Muscle layer of duodenum (tissue), 2 donors: ENCODE measurements at regions not wholly inside any gene's neighbourhood (a gene's known extent, or its start where the extent isn't known, plus 50 kb on each side); places are given as distances from the start of the nearest gene placed in this dataset.
"Not testable (repeated sequence)": the region's sequence is repeated elsewhere in the genome, so short reads cannot be mapped to it uniquely, and the experiment has no call there.

Experiments
- H3K27ac ChIP-seq: one replicate; pipeline ENCODE4 v1.7.0; 2013; ENCODE audit warnings: mild to moderate bottlenecking, low read length
- H3K27me3 ChIP-seq: one replicate; pipeline ENCODE4 v1.7.0; 2013; ENCODE audit warnings: low read depth, mild to moderate bottlenecking, control low read depth, low read length
- H3K36me3 ChIP-seq, 2 donors: one replicate each; pipeline ENCODE4 v1.7.0; 2013; ENCODE audit warnings: low read length in 2 of 2, control low read depth in 1 of 2, mild to moderate bottlenecking in 1 of 2; ENCODE audit not compliant: insufficient read depth in 2 of 2, control insufficient read depth in 1 of 2
- H3K4me1 ChIP-seq, 2 donors: one replicate each; pipeline ENCODE4 v1.7.0; 2013; ENCODE audit warnings: low read length in 2 of 2, mild to moderate bottlenecking in 2 of 2, control low read depth in 1 of 2, moderate library complexity in 1 of 2; ENCODE audit not compliant: insufficient read depth in 2 of 2, control insufficient read depth in 1 of 2
- H3K4me3 ChIP-seq, 2 donors: one replicate each; pipeline ENCODE4 v1.7.0; 2013; ENCODE audit warnings: low read length in 2 of 2, low read depth in 1 of 2, mild to moderate bottlenecking in 1 of 2
- H3K9me3 ChIP-seq, 2 donors: one replicate each; pipeline ENCODE4 v1.7.0; 2013; ENCODE audit warnings: low read length in 2 of 2, control low read depth in 1 of 2, mild to moderate bottlenecking in 1 of 2; ENCODE audit not compliant: control insufficient read depth in 1 of 2
- donor health status: healthy.

- H3K9me3 ChIP-seq, H3K27me3 ChIP-seq, H3K4me3 ChIP-seq, H3K36me3 ChIP-seq, H3K4me1 ChIP-seq, H3K27ac ChIP-seq: not testable (repeated sequence)
These were observed 150.7 kb downstream of the TBC1D2B start for GRCh38 chr15:77926789-77927188.

- not testable (repeated sequence) for H3K4me1 ChIP-seq, H3K36me3 ChIP-seq, H3K9me3 ChIP-seq, H3K4me3 ChIP-seq, H3K27ac ChIP-seq, H3K27me3 ChIP-seq
These were observed 151.2 kb downstream of the TBC1D2B start for GRCh38 chr15:77926296-77926695.

- H3K9me3 ChIP-seq, H3K36me3 ChIP-seq, H3K4me1 ChIP-seq, H3K27me3 ChIP-seq, H3K4me3 ChIP-seq, H3K27ac ChIP-seq: not testable (repeated sequence)
These were observed 152.4 kb downstream of the TBC1D2B start for GRCh38 chr15:77925101-77925500.

- no peak overlapping the region for H3K27ac ChIP-seq
These were observed 155.8 kb downstream of the TBC1D2B start for GRCh38 chr15:77921664-77922063.

GRCh38 chr15:77916966-77917635 lies 160.4 kb downstream of the TBC1D2B start:
- not testable (repeated sequence) for H3K4me1 ChIP-seq, H3K36me3 ChIP-seq, H3K27ac ChIP-seq, H3K9me3 ChIP-seq, H3K27me3 ChIP-seq, H3K4me3 ChIP-seq

More at GRCh38 chr15:77921664-77922063, 155.8 kb downstream of the TBC1D2B start:
- Histone ChIP-seq H3K36me3 (no peaks in the 10 kb centered on the region), H3K4me3 (no peak overlapping the region), H3K9me3 (no peaks in the 10 kb centered on the region), H3K27me3 (no peaks in the 10 kb centered on the region), H3K4me1 (no peaks in the 10 kb centered on the region)

GRCh38 chr15:77915961-77916330 lies 161.6 kb downstream of the TBC1D2B start:
- H3K36me3 ChIP-seq, H3K4me1 ChIP-seq, H3K4me3 ChIP-seq, H3K9me3 ChIP-seq, H3K27me3 ChIP-seq, H3K27ac ChIP-seq: not testable (repeated sequence)

- no peaks in the 10 kb centered on the region for H3K27me3 ChIP-seq
- H3K4me1 ChIP-seq = no peaks in the 10 kb centered on the region
- no peaks in the 10 kb centered on the region for H3K9me3 ChIP-seq
- no peak overlapping the region for H3K27ac ChIP-seq
- H3K4me3 ChIP-seq = no peak overlapping the region
- no peaks in the 10 kb centered on the region for H3K36me3 ChIP-seq
These were observed 162.1 kb downstream of the TBC1D2B start for GRCh38 chr15:77915261-77915960.

GRCh38 chr15:77914531-77914930 lies 163.0 kb downstream of the TBC1D2B start:
- not testable (repeated sequence) for H3K4me3 ChIP-seq

GRCh38 chr15:77910030-77910911 lies 167.2 kb downstream of the TBC1D2B start:
- not testable (repeated sequence) for H3K36me3 ChIP-seq, H3K27ac ChIP-seq, H3K9me3 ChIP-seq, H3K4me1 ChIP-seq, H3K4me3 ChIP-seq, H3K27me3 ChIP-seq

More at GRCh38 chr15:77914531-77914930, 163.0 kb downstream of the TBC1D2B start:
- H3K36me3 ChIP-seq, H3K27me3 ChIP-seq, H3K4me1 ChIP-seq, H3K9me3 ChIP-seq, H3K27ac ChIP-seq: not testable (repeated sequence)

- Histone ChIP-seq H3K4me1 (no peaks in the 10 kb centered on the region), H3K9me3 (no peaks in the 10 kb centered on the region)
These were observed 168.2 kb downstream of the TBC1D2B start for GRCh38 chr15:77909182-77909940.

GRCh38 chr15:77908752-77909111 lies 168.8 kb downstream of the TBC1D2B start:
- not testable (repeated sequence) for H3K36me3 ChIP-seq, H3K27ac ChIP-seq, H3K27me3 ChIP-seq, H3K4me3 ChIP-seq, H3K4me1 ChIP-seq, H3K9me3 ChIP-seq

More at GRCh38 chr15:77909182-77909940, 168.2 kb downstream of the TBC1D2B start:
- no peak overlapping the region for H3K27ac ChIP-seq
- no peaks in the 10 kb centered on the region for H3K36me3 ChIP-seq
- no peaks in the 10 kb centered on the region for H3K27me3 ChIP-seq
- H3K4me3 ChIP-seq = no peak overlapping the region
